GM10266 (cell line): ENCODE measurements at regions not wholly inside any gene's neighbourhood (a gene's known extent, or its start where the extent isn't known, plus 50 kb on each side); places are given as distances from the start of the nearest gene placed in this dataset.

ENCODE experiments used
- DNase-seq: peaks from one replicate; pipeline ENCODE4 v3.0.0; 2012; ENCODE audit errors: extremely low spot score
- CTCF ChIP-seq: IDR thresholded peaks from 2 replicates; pipeline ENCODE4 v1.5.1; 2012; ENCODE audit warnings: mild to moderate bottlenecking, low read depth; ENCODE audit not compliant: control insufficient read depth, insufficient read depth; ENCODE audit errors: missing control alignments

GRCh38 chr5:117177302-117177701 is 602.7 kb upstream of the SEMA6A start:
- no peak for TF ChIP-seq CTCF
- DNase-seq, result no peak

- no peak for TF ChIP-seq CTCF
These were observed 590.4 kb upstream of the SEMA6A start for GRCh38 chr5:117165068-117165467.

GRCh38 chr5:117161718-117162335 is 587.2 kb upstream of the SEMA6A start:
- no peak for TF ChIP-seq CTCF
- DNase-seq, result no peak

More at GRCh38 chr5:117165068-117165467, 590.4 kb upstream of the SEMA6A start:
- no peak for DNase-seq

- no peak for TF ChIP-seq CTCF
- DNase-seq, result no peak
These were observed 585.8 kb upstream of the SEMA6A start for GRCh38 chr5:117160391-117160790.

GRCh38 chr5:117149312-117149711 is 574.7 kb upstream of the SEMA6A start:
- no peak for TF ChIP-seq CTCF
- DNase-seq, result no peak

GRCh38 chr5:117144086-117144485 is 569.5 kb upstream of the SEMA6A start:
- TF ChIP-seq CTCF, result no peak
- no peak for DNase-seq

GRCh38 chr5:117143406-117143805 is 568.8 kb upstream of the SEMA6A start:
- no peak for TF ChIP-seq CTCF
- no peak for DNase-seq
